Sigmoid colon (tissue), 6 donors: ENCODE measurements at regions not wholly inside any gene's neighbourhood (a gene's known extent, or its start where the extent isn't known, plus 50 kb on each side); places are given as distances from the start of the nearest gene placed in this dataset.
"Not testable (repeated sequence)": the region's sequence is repeated elsewhere in the genome, so short reads cannot be mapped to it uniquely, and the experiment has no call there.

Experiments used
- DNase-seq: peaks from one replicate; pipeline ENCODE4 v3.0.0-alpha.2; 2019
- H3K27ac ChIP-seq, 4 donors: fragments of 200-600 bp; sonication (generic); one replicate each; pipeline ENCODE4 v1.5.1; 2016 to 2019; ENCODE audit warnings: mild to moderate bottlenecking in 1 of 4
- H3K27me3 ChIP-seq, 3 donors: fragments of 200-600 bp; sonication (generic); one replicate each; pipeline ENCODE4 v1.5.1; 2019; ENCODE audit warnings: mild to moderate bottlenecking in 1 of 3
- H3K36me3 ChIP-seq, 4 donors: fragments of 200-600 bp; sonication (generic); one replicate each; pipeline ENCODE4 v1.5.1; 2016 to 2019
- H3K4me1 ChIP-seq, 4 donors: fragments of 200-600 bp; sonication (generic); one replicate each; pipeline ENCODE4 v1.5.1; 2017 to 2019
- H3K4me3 ChIP-seq, 4 donors: fragments of 200-600 bp; sonication (generic); one replicate each; pipeline ENCODE4 v1.5.1; 2017 to 2019; ENCODE audit warnings: mild to moderate bottlenecking in 2 of 4, moderate library complexity in 1 of 4
- H3K9me3 ChIP-seq, 4 donors: fragments of 200-600 bp in 3 of 4; sonication (generic) in 3 of 4; one replicate each; pipeline versions ENCODE4 v1.5.1 to v1.6.1; 2013 to 2019
- CTCF ChIP-seq, 4 experiments: fragments of 450-650 bp in 3 of 4; fragments of 200-600 bp in 1 of 4; IDR thresholded peaks; one replicate each; pipeline ENCODE4 v1.5.1; 2016 to 2019; ENCODE audit warnings: antibody characterized with exemption in 4 of 4, mild to moderate bottlenecking in 3 of 4, moderate library complexity in 2 of 4
- EP300 ChIP-seq, 4 donors: sonication (generic); formaldehyde crosslinking; IDR thresholded peaks; one replicate each; pipeline ENCODE4 v1.6.1; 2017; ENCODE audit warnings: antibody characterized with exemption in 4 of 4
- POLR2A ChIP-seq, 2 donors: fragments of 450-650 bp; IDR thresholded peaks; one replicate each; pipeline ENCODE4 v1.6.1; 2016; ENCODE audit warnings: antibody characterized with exemption in 2 of 2, mild to moderate bottlenecking in 2 of 2, moderate library complexity in 2 of 2
- POLR2AphosphoS5 ChIP-seq, 4 donors: sonication (generic); formaldehyde crosslinking; IDR thresholded peaks; one replicate each; pipeline ENCODE4 v1.6.1; 2017; ENCODE audit warnings: antibody characterized with exemption in 4 of 4
- WGBS, 2 donors: extraction: QIAGEN DNeasy Blood & Tissue Kit; methylation state at CpG; one replicate each; pipeline ENCODE4 v1.1.7; 2013; 5-methylcytosine and 5-hydroxymethylcytosine counted together
- intact Hi-C: fragments of 100-400 bp; cut with DNase I; formaldehyde crosslinking; loops from one replicate; pipeline ENCODE4 v1.15.1; 2023
- donor health status: healthy with polysubstance abuse.
- donor health status: healthy.

GRCh38 chr6:96410467-96410866 is 111.1 kb upstream of the UFL1 start:
- Histone ChIP-seq H3K4me3 (no peak overlapping the region), H3K27ac (no peak overlapping the region), H3K4me1 (no peaks in the 10 kb centered on the region), H3K36me3 (no peaks in the 10 kb centered on the region), H3K9me3 (no peaks in the 10 kb centered on the region), H3K27me3 (no peaks in the 10 kb centered on the region)
- WGBS, 2 donors: 90 to 94% methylated on average over 1 of the region's 1 CpG
- DNase-seq: no peak
- intact Hi-C loops: no loop called here
- TF ChIP-seq POLR2AphosphoS5 (IDR thresholded peaks at IDR 0.05) (no peak), EP300 (IDR thresholded peaks at IDR 0.05) (no peak), CTCF (IDR thresholded peaks at IDR 0.05) (no peak), POLR2A (IDR thresholded peaks at IDR 0.05) (no peak)

- H3K4me3 ChIP-seq: no peak overlapping the region
- TF ChIP-seq CTCF (IDR thresholded peaks at IDR 0.05): no peak
- H3K27ac ChIP-seq: no peak overlapping the region
- no peaks in the 10 kb centered on the region for H3K36me3 ChIP-seq
- intact Hi-C loops: no loop called here
- H3K9me3 ChIP-seq: peaks cover 0 to 5% (median 0%) of the 10 kb centered on the region in 4 donors
- H3K4me1 ChIP-seq: no peaks in the 10 kb centered on the region
- DNase-seq: no peak
- WGBS, 2 donors: 61 to 70% methylated on average over 1 of the region's 1 CpG
- no peaks in the 10 kb centered on the region for H3K27me3 ChIP-seq
These were observed 101.3 kb upstream of the UFL1 start for GRCh38 chr6:96420294-96420693.

- no peak for DNase-seq
- Histone ChIP-seq H3K27ac (no peak overlapping the region), H3K9me3 (no peaks in the 10 kb centered on the region), H3K36me3 (no peaks in the 10 kb centered on the region), H3K4me1 (no peaks in the 10 kb centered on the region), H3K27me3 (no peaks in the 10 kb centered on the region), H3K4me3 (no peak overlapping the region)
- TF ChIP-seq CTCF (IDR thresholded peaks at IDR 0.05): no peak
- TF ChIP-seq POLR2AphosphoS5 (IDR thresholded peaks at IDR 0.05): no peak
- no peak for TF ChIP-seq EP300 (IDR thresholded peaks at IDR 0.05)
- TF ChIP-seq POLR2A (IDR thresholded peaks at IDR 0.05): no peak
- WGBS, 2 donors: 81 to 90% methylated on average over 2 of the region's 2 CpGs
- intact Hi-C loops: no loop called here
These were observed 87.7 kb upstream of the UFL1 start for GRCh38 chr6:96433950-96434349.

GRCh38 chr6:96436398-96436797 is 85.2 kb upstream of the UFL1 start:
- Histone ChIP-seq H3K36me3 (no peaks in the 10 kb centered on the region), H3K9me3 (no peaks in the 10 kb centered on the region), H3K27me3 (no peaks in the 10 kb centered on the region), H3K27ac (no peak overlapping the region), H3K4me3 (no peak overlapping the region), H3K4me1 (no peaks in the 10 kb centered on the region)
- intact Hi-C loops: no loop called here
- no peak for DNase-seq
- no peak for TF ChIP-seq POLR2A (IDR thresholded peaks at IDR 0.05)
- no peak for TF ChIP-seq EP300 (IDR thresholded peaks at IDR 0.05)
- TF ChIP-seq CTCF (IDR thresholded peaks at IDR 0.05): no peak
- TF ChIP-seq POLR2AphosphoS5 (IDR thresholded peaks at IDR 0.05): no peak
- 68 to 69% methylated on average over 4 of the region's 4 CpGs for WGBS, 2 donors

GRCh38 chr6:96437228-96437627 is 84.4 kb upstream of the UFL1 start:
- H3K27me3 ChIP-seq, H3K4me3 ChIP-seq, intact Hi-C loops, H3K4me1 ChIP-seq, H3K36me3 ChIP-seq, H3K27ac ChIP-seq, DNase-seq, H3K9me3 ChIP-seq: not testable (repeated sequence)
- WGBS, 2 donors: 68 to 75% methylated on average over 6 of the region's 6 CpGs
